ENCODE measurements at regions not wholly inside any gene's neighbourhood (a gene's known extent, or its start where the extent isn't known, plus 50 kb on each side); places are given as distances from the start of the nearest gene placed in this dataset.
"Not testable (repeated sequence)": the region's sequence is repeated elsewhere in the genome, so short reads cannot be mapped to it uniquely, and the experiment has no call there.

DNA sequence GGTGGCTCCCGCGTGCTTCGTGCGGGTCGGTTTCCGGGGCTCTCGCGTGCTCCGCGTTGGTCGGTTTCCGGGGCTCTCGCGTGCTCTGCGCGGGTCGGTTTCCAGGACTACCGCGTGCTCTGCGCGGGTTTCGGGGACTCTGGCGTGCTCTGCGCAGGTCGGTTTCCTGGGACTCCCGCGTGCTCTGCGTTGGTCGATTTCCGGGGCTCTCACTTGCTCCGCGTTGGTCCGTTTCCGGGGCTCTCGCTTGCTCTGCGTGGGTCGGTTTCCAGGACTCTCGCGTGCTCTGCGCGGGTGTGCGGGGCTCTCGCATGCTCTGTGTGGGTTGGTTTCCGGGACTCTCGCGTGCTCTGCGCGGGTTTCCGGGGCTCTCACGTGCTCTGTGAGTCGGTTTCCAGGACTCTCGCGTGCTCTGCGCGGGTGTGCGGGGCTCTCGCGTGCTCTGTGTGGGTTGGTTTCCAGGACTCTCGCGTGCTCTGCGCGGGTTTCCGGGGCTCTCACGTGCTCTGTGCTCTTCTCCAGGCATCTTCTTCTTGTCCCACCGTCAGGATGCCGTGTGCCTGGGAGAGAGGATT is 109.9 kb upstream of the LRPAP1 start:
- H3K9me3 Mint-ChIP-seq: peaks cover 0 to 9% (median 3%) of the 10 kb centered on the region in 7 donors
- H3K27me3 Mint-ChIP-seq: peaks cover 0 to 27% (median 13%) of the 10 kb centered on the region in 3 donors
- H3K27ac Mint-ChIP-seq: no peak overlapping the region
- no peak for ATAC-seq (ENCODE audit: low read depth in 2 of 2)
- peaks cover 0 to 2% (median 0%) of the 10 kb centered on the region in 3 donors for H3K4me1 Mint-ChIP-seq
- no peak for DNase-seq
- no peaks in the 10 kb centered on the region for H3K36me3 Mint-ChIP-seq
- no peak overlapping the region for H3K4me3 Mint-ChIP-seq

DNA sequence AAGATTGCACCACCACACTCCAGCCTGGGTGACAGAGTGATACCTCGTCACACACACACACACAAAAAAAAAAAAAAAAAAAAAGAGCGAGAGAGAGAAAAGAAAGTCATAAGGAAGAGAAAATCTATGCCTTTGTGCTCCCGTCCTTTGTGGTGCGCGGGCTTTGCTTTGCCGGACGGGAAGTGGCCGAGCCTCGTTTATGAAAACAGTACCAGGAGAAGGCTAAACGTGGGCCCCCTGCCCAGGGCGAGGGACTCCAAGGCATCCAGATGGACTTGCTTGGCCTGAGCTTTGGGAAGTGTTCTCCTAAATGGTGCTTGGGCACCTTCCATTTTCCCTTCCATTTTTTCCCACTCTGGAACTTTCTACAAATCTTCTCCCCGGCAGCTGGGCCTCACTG is 109.3 kb upstream of the LRPAP1 start:
- no peak overlapping the region for H3K4me3 Mint-ChIP-seq
- no peaks in the 10 kb centered on the region for H3K36me3 Mint-ChIP-seq
- H3K27ac Mint-ChIP-seq: no peak overlapping the region
- ATAC-seq (ENCODE audit: low read depth in 2 of 2) (no peak), DNase-seq (no peak)
- H3K27me3 Mint-ChIP-seq: peaks cover 0 to 34% (median 13%) of the 10 kb centered on the region in 3 donors
- peaks cover 0 to 2% (median 0%) of the 10 kb centered on the region in 3 donors for H3K4me1 Mint-ChIP-seq
- H3K9me3 Mint-ChIP-seq: peaks cover 0 to 9% (median 3%) of the 10 kb centered on the region in 7 donors

DNA sequence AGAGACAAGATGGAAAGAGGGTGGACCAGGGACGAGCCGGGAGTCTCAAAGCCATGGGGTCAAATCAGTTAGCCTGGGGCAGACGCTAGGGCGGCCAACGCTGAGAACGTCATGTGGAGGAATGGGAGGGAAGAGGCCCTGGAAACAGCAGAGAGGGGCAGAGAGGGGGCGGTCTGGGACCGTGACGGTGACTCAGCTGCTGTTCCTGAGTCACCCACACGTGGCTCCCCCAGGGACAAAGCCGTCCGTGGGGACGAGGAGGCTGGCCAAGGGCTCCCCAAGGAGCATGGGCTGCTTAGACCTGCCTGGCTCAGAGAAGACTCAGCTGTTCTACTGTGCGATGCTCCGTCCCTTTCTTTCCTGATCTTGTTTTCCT is 108.4 kb upstream of the LRPAP1 start:
- peaks cover 0 to 2% (median 0%) of the 10 kb centered on the region in 3 donors for H3K4me1 Mint-ChIP-seq
- no peak for DNase-seq
- peak overlapping the region in 1 of 6 donors; percentile 26 for H3K27ac Mint-ChIP-seq
- H3K4me3 Mint-ChIP-seq: no peak overlapping the region
- peaks cover 0 to 41% (median 13%) of the 10 kb centered on the region in 3 donors for H3K27me3 Mint-ChIP-seq
- no peak for ATAC-seq (ENCODE audit: low read depth in 2 of 2)
- H3K9me3 Mint-ChIP-seq: peaks cover 0 to 9% (median 3%) of the 10 kb centered on the region in 7 donors
- H3K36me3 Mint-ChIP-seq: no peaks in the 10 kb centered on the region

DNA sequence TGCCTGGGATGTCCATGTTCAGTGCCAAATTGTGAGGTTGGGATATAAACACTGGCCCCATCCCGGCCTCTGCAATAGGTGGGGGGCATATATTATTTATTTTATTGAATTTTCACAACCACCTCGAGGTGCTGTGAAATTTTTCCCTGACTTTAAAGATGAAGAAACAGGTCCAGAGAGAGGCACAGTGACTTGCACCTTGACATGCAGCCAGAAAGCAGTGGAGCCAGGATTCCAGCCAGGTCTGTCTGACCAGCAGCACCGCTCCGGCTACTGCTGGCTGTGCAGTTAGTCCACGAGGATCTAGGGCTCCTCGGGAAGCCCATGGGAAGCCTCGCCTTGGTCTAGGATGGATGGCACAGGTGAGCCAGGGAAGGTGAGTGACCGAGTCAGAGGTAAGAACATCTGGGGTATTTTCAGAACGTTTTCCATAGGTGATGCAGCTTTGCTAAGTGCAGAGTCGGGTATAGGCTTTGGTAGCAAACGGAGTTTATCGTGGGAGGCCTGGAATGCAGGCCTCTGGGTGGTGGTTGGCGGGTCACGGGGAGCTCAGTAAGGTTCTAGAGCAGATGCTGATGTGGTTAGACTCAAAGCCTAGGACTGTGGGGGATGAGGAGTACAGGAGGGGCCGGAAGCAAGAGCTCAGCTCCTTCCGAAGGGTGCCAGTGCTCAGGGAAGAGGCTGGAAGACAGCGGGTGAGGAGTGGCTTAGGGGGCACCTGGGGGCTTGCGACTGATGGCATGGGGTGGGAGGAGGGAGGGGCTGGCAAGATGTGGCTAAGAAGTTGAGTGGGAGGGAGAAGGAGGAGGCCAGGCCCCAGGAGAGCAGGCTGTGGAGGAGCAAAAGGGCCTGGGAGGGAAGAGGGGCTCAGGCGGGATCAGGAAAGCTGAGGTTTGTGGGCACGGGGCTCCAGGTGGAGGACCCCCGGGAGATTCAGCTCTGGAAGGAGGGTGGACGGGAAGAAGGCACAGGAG is 107.7 kb upstream of the LRPAP1 start:
- peaks cover 0 to 38% (median 12%) of the 10 kb centered on the region in 3 donors for H3K27me3 Mint-ChIP-seq

DNA sequence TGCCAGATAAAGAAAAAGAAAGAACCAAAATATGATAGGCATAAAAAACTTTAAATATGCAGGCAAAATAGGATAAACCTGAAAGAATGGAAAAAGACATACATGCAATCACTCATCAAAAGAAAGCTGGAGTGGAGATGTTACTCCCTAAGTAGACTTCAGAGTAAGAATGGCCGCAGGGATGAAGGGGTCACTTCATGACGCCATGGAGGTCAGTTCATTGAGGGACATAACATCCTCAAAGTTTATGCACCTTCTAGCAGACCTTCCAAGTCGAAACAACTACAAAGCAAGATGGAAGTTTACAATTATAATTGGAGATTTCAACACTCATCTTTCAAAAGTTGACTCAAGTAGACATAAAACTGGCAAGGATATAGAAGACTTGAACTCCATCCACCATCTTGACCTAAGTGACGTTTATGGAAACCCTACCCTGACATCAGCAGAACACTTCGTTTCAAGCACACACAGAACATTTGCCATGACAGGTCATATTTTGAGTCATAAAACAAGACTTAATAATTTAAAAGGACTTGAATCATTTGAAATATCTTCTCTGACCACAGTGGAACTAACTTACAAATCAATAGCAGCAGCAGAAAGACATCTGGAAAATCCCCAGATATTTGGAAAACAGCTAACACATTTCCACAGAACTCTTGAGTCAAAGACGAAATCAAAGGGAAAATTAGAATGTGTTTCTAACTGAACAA is 106.0 kb upstream of the LRPAP1 start:
- Mint-ChIP-seq H3K27ac (no peak overlapping the region), H3K9me3 (peaks cover 0 to 9% (median 3%) of the 10 kb centered on the region in 7 donors), H3K4me1 (no peaks in the 10 kb centered on the region), H3K27me3 (peaks cover 0 to 25% (median 0%) of the 10 kb centered on the region in 3 donors), H3K36me3 (no peaks in the 10 kb centered on the region), H3K4me3 (no peak overlapping the region)
- DNase-seq: no peak
- no peak for ATAC-seq (ENCODE audit: low read depth in 2 of 2)

More for the DNA sequence above, 107.7 kb upstream of the LRPAP1 start:
- Mint-ChIP-seq H3K36me3 (no peaks in the 10 kb centered on the region), H3K4me3 (no peak overlapping the region), H3K9me3 (peaks cover 0 to 9% (median 3%) of the 10 kb centered on the region in 7 donors), H3K4me1 (peaks cover 0 to 2% (median 0%) of the 10 kb centered on the region in 3 donors), H3K27ac (peak overlapping the region in 2 of 6 donors; percentile 26 to 56)
- no peak for ATAC-seq (ENCODE audit: low read depth in 2 of 2)
- no peak for DNase-seq

DNA sequence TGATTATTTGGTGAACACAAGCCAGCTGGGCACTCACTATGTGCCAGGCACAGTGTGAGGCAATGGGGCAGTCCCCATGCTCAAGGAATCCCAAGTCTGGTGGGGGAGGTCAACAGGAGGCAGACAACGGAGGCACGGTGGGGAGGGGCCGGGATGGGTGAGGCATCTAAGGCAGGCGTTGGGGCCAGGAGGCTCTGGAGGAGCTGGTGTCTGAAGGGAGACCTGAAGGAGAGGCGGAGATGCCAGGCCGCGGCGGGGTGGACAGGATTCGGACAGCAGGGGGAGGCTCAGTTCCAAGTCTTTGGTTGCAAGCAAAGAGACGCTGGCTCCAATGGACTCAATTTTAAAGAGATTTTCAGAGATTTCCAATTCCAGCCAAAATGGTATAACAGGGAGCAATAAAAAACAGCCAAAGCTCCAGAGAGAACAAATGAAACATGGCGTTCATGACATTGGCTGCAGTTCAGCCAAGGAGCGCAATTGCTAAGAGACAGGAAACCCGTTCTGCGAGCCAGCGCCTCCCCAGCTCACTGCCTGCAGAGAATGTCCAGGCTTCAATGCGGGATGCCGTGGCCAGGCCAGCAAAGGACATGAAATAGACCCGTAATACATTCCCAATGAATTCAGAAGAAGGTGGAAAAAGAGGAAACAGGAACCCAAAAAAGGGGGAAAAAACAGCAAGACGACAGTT is 105.2 kb upstream of the LRPAP1 start:
- Mint-ChIP-seq H3K4me1 (no peaks in the 10 kb centered on the region), H3K9me3 (peaks cover 0 to 12% (median 5%) of the 10 kb centered on the region in 7 donors), H3K36me3 (no peaks in the 10 kb centered on the region), H3K27ac (peak overlapping the region in 1 of 6 donors; percentile 48), H3K4me3 (no peak overlapping the region), H3K27me3 (peaks cover 0 to 25% (median 0%) of the 10 kb centered on the region in 3 donors)
- ATAC-seq (ENCODE audit: low read depth in 2 of 2): no peak
- DNase-seq: no peak

DNA sequence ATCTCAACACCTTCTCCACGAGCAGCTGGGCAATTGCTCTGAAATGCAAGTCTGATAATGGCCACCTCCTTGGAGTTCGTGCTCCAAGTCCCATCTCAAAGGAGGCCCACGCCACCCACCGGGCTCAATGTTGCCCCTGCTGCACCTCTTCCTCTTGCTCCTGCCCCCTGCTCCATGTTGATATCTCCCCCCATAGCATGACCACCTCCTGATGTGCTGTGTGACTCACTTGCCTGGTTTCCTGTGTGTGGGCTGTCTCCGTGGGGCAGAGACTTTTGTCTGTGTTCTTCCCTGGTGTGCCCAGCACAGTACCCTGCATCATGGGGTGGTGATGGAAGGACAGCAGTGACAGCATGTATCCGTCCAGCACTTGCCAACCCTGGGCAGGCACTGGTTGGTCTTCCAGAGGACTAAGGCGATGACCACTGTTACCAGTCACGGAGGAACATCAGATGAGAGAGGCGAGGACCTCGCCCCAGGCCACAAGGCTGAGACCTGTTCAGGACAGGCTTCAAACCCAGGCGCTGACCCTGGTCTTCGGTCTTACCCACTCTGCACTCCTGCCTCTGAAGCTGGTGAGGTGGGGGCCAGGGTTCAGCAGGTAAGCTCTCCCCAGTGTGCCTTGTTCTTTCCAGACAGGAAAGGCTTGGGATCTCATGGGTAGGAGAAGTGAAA is 104.6 kb upstream of the LRPAP1 start:
- DNase-seq (no peak), ATAC-seq (ENCODE audit: low read depth in 2 of 2) (no peak)
- Mint-ChIP-seq H3K27me3 (peaks cover 0 to 25% (median 0%) of the 10 kb centered on the region in 3 donors), H3K4me1 (no peaks in the 10 kb centered on the region), H3K4me3 (no peak overlapping the region), H3K36me3 (no peaks in the 10 kb centered on the region), H3K9me3 (peaks cover 0 to 13% (median 5%) of the 10 kb centered on the region in 7 donors), H3K27ac (no peak overlapping the region)

DNA sequence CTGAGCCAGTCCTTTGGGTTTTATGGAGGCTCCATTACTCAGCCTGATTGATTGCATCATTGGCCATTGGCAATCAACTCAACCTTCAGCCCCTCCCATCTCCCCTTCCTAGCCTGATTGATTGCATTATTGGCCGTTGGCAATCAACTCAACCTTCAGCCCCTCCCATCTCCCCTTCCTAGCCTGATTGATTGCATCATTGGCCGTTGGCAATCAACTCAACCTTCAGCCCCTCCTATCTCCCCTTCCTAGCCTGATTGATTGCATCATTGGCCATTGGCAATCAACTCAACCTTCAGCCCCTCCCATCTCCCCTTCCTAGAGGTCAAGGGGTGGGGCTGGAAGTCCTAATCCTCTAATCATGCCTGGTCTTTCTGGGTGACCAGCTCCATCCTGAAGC is 103.8 kb upstream of the LRPAP1 start:
- peaks cover 0 to 25% (median 0%) of the 10 kb centered on the region in 3 donors for H3K27me3 Mint-ChIP-seq
- not testable (repeated sequence) for H3K36me3 Mint-ChIP-seq; H3K27ac Mint-ChIP-seq; H3K4me1 Mint-ChIP-seq; ATAC-seq (ENCODE audit: low read depth in 2 of 2); H3K4me3 Mint-ChIP-seq; DNase-seq
- peaks cover 0 to 13% (median 5%) of the 10 kb centered on the region in 7 donors for H3K9me3 Mint-ChIP-seq

DNA sequence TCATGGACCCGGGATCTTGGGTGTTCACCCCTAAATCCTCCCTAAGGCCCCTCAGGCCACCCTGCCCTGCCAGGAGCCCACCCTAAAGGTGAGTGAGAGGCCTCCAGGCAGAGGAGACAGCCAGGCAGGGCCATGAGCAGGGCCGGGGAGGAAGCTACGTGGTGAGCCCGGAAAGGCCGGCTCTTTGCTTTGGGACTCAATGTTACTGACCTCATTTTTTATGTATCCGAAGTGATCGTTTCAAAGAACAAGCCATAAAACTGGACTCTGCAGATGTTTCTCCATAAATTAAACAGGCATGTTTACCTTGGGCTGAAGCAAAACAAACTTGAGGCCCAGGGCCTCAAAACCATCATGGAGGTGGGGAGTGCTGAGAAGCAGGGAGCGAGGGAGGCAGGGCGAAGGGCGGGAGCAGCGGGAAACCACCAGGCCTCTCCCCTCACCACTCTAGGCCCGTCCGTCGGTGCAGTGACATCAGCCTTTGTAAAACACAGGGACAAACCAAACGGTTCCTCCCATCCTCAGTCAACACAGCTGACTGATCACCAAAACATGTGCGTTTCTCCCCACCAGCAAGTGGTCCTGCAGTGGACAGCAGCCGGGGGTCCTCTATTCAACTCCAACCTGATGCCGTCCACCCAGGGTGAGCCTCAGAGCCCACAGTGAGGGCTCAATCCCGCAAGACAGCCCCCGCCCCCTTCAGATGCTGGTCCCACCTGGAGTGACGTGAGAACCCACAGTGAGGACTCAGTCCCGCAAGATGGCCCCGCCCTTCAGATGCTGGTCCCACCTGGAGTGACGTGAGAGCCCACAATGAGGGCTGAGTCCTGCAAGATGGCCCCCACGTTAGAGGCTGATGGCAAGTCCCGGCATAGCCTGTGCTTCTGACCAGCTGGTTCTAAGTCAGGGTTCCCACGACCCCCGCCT is 102.9 kb upstream of the LRPAP1 start:
- no peak overlapping the region for H3K27ac Mint-ChIP-seq
- no peaks in the 10 kb centered on the region for H3K36me3 Mint-ChIP-seq
- H3K4me3 Mint-ChIP-seq: peak overlapping the region in 1 of 8 donors; percentile 64
- H3K4me1 Mint-ChIP-seq: no peaks in the 10 kb centered on the region
- DNase-seq: no peak
- peaks cover 0 to 25% (median 5%) of the 10 kb centered on the region in 3 donors for H3K27me3 Mint-ChIP-seq
- H3K9me3 Mint-ChIP-seq: peaks cover 0 to 13% (median 5%) of the 10 kb centered on the region in 7 donors
- ATAC-seq (ENCODE audit: low read depth in 2 of 2): no peak

DNA sequence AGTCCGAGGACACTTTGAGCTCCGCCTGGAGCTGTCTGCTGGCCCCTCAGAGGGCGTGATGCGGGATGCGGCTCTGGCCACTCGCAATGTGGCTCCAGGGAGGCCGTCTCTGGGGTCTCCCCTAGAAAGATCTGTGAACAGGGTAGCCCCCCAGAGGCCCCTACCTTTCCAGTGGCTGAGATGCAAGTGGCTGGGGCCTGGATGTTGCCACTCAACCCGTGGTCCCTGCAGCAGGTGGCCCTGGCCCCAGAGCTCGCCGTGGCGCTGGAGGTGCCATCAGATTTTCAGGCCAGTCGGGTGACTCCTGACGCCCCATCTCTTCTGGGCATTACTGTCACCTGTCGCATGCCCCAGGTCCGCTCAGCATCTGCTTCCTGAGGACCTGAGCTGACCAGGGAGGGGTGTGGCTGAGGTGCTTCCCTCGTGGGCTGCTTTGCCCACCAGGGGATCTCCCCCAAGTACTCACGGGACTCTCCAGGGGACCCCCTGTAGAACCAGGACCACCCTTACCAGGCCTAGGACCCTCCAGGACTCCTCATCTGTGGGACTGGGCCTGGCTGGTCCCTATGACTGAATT is 102.1 kb upstream of the LRPAP1 start:
- no peak for ATAC-seq (ENCODE audit: low read depth in 2 of 2)
- no peak for DNase-seq
- Mint-ChIP-seq H3K9me3 (peaks cover 0 to 13% (median 5%) of the 10 kb centered on the region in 7 donors), H3K27ac (no peak overlapping the region), H3K4me1 (no peaks in the 10 kb centered on the region), H3K27me3 (peaks cover 0 to 23% (median 9%) of the 10 kb centered on the region in 3 donors), H3K36me3 (no peaks in the 10 kb centered on the region), H3K4me3 (no peak overlapping the region)

DNA sequence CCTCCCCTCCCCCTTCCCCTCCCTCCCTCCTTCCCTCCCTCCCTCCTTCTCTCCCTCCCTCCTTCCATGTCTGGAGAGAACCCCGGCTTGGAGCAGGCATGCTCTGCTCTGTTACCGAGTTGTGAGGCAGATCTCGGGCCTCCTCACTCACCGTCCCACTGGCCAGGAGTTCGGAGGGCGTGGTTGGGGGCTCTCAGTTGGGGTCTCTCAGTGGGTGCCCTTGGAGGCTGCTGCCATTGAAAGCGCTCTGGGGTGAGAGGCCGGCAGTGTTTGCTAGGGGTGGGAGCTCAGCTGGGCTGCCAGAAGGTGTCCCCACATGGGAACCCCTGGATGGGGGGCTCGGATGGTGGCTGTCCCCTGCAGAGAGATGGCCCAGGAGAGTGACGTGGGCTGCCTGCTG is 101.1 kb upstream of the LRPAP1 start:
- not testable (repeated sequence) for DNase-seq; H3K27ac Mint-ChIP-seq; H3K4me3 Mint-ChIP-seq; H3K9me3 Mint-ChIP-seq; H3K4me1 Mint-ChIP-seq; ATAC-seq (ENCODE audit: low read depth in 2 of 2); H3K36me3 Mint-ChIP-seq
- H3K27me3 Mint-ChIP-seq: peaks cover 0 to 23% (median 15%) of the 10 kb centered on the region in 3 donors
